ENCODE measurements at regions not wholly inside any gene's neighbourhood (a gene's known extent, or its start where the extent isn't known, plus 50 kb on each side); places are given as distances from the start of the nearest gene placed in this dataset.

DNA sequence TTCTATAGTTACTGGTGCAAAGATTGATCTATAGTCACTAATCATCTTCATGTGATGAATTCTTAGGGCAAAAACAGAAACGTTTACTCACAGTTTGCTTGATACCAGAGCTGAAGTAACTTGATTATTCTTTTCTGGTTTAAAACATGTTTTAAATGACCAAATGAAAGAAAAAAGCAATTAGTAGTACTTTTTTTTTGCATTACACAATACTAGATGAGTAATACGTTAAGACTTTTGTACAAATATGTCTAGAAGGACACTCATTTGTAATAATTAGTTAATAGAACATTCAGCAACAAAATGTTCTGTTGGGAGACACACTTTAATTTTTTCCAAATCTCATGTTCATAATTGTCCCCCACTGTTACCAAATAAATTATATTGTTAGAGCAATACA lies 523.2 kb downstream of the SOX2 start:
- no peak for DNase-seq

DNA sequence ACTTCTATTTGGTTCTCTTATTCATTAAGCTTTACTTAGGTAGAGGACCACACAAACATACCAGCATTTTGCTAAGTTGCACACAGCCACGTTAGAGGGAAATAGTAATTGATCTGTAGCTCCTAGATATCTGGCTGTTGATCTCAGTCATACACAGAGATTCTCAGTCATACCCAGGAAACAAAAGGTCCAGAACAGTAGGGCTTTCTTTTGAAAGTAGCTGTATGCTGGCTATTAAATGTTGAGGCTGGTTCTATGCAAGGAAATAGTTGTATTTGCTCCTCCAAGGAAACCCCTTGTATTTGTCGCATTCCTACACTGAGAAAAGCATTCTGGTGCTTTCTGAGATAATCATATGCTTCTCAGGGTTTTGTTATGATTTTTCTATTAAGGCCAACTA lies 523.8 kb downstream of the SOX2 start:
- no peak for DNase-seq

DNA sequence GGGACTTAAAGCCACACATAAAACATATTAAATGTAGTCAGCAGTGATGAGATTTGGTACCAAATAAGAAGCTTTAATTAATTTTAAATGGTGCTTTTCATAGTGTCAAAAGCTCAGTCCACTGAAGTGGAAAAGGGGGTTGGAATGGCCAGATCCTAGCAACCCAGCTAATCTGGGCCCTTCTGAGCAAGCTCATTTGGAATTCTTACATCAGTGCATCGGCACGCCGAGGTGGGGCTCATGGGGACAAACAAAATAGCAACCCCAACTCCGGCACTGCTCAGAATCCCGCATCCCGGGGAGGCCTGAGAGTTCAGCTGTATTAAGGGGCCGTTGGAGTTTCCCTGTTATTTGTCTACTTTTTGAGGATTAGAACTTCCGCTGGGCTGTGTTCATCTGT lies 526.4 kb downstream of the SOX2 start:
- DNase-seq = no peak

DNA sequence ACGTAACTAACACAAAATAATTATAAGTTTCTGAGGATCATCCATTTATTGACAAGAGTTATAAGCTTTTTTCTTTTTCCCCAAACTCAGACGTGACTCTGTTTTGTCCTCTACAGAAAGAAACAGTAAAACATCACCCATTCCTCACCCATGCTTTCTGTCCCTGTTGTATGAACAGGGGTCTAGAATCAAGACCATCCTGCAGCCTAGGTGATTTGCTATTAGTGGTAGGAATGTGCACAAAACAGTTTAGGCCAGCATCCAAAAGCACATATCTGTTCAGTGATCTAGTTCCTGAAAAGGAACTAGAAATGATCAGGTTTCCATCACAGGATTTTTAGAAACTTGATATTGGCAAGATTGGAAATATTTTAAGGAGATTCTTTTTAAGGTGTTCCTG lies 527.6 kb downstream of the SOX2 start:
- no peak for DNase-seq

DNA sequence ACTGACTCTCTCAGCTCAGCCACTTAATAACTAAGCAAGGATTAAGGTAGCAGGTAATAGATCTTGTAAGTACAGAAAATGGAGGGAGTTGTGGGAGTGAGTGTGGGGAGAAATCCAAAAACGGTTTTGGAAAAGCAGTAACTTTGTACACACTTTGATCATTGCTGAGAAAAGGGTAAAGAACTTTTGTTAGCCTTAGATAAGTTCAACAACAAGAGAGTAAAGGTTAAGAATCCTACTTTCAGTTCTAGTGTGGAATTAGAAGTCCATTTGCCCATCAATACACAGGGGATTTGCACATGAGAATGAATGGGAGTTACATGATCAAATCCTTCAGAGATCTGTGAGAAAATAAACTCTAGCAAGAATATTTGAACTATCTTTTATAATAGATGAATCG lies 528.7 kb downstream of the SOX2 start:
- no peak for DNase-seq

DNA sequence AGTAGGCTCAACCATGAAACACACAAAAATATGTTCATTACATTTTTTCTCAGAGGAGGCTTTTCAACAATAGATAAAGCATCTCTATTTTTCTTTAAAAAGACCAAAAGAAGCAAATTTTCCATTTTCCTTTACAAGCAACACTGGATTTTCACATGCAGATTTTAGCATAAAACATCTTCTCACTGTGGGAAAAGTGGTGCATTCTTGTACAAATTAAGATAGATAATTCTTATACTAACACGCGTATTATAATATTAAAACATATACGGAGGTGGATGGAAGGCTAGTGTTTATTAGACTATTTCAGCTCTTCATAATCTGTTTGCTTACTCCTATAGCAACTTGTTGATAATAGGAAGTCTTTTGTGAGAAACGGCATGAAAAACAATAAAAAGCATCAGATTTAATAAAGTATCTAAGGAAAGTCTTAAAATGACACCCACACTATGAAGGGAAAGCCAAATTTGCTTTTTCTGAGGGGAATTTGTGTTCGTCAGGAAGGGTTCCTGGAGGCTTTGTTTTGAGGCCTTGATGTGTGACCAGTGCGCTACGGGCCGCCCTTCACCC lies 529.6 kb downstream of the SOX2 start:
- DNase-seq = no peak

DNA sequence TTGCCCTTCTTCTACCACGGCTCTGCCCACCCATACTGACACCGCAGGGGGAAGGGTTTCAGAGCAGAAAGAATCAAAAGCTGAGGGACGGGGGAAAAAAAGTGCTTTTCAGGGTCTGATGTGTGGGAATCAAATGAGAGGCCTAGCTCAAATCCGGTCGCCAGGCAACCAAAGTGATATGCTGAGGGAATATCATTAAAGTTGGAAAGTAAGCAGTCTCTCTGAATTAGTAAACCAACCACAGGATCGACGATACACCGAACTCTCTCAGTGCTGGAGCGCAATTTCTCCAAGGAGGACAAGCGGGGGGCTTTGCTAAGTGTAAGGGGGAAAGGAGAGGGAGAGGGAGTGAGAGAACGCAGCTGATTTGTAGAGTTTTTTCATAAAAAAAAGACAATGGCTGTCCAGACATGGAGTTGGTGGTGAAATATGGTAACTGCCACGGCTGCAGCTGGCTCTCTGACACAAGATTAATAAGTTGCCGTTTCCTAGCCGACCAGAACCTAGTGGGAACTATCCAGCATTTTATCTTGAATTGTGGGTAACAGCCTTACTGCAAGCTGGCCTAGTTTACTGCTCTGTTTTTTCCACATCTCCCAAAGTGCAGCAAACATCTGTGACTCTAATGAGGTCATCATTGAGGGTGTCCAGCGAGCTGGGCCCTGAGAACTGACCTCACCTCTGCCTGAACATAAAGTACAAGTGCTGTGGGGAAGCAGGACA lies 530.2 kb downstream of the SOX2 start:
- DNase-seq = no peak

DNA sequence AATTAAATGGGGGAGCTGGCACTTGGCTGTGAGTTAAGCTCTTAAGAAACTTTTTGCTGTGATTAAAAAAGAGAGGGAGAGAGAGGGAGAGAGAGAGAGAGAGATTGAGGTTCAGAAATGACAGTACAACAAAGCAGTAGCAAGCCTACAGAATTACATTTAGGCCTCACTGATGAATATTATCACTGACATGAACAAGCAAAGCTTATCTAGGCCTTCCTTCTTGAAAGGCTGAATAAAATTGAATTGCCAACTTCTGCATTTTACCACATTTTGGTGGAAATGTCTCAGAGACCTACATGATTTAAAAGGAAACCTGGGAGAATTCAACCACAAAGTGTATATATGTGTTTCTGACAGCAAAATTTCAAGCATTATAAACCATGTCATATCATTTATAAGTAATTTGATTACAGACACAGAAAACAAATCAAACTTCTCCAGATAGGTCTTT lies 530.8 kb downstream of the SOX2 start:
- no peak for DNase-seq

DNA sequence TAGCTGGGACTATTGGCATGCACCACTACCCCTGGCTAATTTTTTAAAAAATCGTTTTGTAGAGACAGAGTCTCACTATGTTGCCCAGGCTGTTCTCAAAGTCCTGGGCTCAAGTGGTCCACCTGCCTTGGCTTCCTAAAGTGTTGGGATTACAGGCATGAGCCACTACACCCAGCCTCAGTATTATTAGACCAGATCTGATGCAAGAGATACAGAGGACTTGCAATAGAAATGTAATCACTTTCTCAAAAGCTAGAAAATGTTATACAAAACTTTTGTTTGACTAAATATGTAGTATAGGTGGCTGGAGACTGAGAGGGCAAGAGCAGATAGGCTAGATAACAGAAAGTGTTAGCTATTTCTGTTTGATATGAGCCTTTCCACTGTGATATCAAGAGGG lies 531.9 kb downstream of the SOX2 start:
- DNase-seq = no peak

DNA sequence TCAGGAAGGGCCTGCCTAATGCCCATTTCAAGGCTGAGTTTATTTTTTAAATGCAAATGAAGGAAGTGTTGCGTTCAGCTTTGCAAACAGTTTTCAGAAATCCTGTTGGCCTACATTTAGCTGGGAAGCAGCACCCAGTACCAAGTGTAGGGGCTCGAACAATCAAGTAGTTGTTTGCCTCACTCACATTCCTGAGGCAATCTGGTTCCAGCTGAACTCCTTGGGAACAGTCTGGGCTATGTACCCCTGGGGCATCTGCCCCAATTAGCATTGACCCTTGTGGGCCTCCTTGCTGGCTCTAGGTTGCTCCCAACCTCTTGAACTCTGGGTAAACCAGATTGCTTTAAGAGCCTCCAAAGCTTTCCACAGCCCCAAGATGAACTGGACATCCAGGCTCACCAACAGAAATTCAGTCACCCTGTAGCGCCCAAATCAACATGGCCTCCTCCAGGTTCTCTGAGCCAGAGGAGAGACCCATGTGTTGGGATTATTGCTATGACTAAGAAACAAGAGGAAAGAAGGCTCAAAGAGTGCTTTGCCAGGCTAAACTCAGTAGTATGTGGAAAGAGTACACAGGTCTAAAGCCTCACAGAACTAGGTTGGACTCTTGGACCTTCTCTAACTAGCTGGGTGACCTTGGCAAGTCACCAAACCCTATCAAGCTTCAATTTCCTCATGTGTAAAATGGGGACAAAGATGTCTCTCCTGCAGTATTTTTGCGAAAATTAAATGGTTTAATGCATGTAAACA lies 532.7 kb downstream of the SOX2 start:
- DNase-seq = no peak

DNA sequence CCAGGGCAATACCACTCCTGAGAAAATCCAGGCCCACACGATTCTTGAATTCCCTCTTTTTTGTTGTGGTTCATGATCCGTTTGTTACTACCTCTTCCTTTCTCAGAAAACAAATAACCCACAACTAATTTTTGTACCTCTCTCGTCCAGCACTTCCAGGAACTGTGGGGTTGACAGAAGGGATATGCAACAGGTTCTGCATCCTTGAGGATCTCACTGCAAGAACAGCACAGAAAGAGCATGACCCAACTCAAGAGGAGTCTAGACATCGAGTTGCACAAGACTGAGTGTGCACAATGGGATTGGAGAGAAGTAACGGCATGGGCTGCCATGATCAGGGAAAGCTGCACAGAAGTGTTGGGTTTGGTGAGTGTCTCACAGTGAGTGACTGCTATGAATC lies 533.3 kb downstream of the SOX2 start:
- no peak for DNase-seq

DNA sequence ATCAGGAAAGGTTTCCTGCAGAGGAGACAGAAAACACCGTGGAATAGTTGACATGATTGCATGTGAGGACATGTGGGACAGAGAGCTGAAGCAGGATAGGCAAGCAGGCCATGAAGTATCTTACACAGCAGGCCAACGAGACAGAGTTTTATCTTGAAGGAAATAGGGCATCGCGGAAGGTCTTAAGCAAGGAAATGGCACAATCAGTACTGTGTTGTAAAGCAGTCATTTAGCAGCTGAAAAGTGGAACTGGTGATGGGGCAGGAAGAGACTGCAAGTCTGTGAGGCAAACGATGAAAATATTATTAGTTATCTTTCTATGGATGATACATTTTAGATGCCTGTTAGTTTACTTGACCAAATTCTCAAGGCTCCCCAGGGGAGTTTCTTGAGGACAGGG lies 535.1 kb downstream of the SOX2 start:
- DNase-seq = no peak

DNA sequence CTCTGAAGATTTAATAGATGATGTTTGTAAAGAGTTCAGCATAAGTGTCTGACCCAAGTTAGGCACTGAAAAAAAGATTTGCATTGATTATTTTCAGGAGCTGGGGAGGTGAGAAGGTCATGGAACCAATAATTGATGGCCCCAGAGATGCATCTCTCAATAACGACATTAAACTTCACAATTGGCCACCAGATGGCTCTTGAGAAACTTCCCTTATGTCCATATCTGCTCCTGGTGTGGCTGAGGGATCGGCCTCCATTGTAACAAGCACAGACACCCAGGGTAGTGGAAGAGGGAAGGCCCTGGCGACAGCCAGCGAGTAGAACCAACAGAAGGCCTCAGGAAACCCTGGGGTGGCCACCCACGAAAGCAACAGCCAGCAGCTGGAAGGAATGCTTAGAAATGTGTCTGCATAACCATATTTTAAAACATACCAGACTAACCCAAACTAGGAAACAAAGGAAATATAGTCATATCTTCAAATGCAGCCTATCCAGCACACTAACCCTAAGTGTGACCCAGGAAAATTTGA lies 536.7 kb downstream of the SOX2 start:
- no peak for DNase-seq

DNA sequence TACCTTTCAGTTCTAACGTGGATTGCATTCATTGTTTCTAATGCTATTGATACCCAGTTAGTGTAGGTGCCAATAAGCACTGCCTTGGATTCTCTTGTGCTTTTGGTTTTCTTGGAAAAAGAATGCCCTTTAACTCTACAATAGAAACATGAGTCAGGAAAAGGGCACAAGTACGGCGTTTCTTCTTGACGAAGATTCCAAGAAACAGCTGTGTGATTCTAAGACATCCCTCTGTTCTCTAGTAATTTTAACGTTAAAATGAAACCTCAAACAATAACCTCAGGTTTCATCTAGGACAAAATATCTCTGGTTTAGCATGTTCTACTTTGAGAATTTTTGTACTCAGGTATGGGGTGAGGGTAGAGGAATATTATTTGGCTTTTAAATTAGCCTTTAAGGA lies 540.5 kb upstream of the ATP11B start:
- no peak for DNase-seq

DNA sequence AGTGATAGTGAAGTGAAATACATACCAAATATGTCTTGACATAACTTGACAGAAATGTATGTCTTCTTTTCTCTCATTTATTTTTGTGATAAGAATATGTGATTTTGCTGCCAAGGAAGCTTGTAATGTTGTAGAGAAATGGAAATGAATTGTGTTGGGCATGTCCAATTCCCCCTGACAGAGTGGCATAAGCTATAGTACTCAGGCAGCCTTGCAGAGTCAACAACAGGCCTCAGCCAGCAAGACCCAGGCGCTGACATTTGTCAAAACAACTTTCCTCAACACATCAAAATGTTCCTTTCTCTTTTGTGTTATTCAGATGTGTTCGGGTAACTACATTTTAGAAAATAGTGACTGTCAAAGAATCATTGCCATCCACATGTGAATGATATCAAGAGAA lies 538.1 kb upstream of the ATP11B start:
- DNase-seq = no peak

DNA sequence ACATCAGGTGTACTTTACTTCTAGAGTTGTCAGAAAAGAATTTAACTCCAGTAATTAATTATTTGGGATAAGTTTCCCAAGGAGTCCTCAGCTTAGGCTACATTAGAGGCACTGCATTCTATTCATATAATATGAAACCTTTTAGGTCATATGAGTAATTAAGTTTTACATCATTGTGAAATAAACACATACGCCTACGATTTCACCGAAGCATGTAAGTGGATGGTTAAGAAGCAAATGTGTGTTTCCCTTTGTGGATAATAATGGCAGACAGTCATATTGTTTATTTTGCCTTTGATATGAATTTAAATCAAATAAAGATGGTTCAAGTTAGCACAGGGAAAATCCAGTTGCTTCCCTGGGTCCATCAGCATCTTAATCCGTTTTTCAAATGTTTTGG lies 535.9 kb upstream of the ATP11B start:
- DNase-seq = no peak

DNA sequence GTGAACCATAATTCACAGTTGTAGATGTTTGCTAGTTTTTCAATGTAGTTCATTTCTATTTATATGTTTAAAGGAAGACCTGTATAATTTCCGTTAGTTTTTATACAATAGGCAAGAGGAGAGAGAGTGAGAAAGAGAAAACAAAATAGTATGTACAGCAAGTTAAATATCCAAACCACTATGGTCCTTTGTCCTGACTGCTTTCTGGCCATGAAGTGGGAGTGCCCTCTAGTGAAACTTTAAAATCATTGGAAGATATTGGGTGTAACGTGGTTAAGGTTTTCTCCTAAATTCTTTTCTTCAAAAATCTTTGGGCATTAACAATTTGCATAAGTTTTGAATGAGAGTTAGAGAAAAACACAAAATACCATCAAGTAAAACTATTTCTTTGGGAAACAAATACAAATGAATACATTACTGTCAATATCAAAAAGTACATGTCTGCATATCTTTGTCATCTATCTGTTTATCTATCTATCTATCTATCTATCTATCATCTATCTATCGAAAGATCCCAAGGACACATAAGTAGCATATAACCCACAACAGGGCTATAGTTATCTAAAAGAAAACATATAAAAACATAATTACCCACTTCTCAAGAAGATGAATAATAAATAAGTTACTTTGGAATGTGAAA lies 534.6 kb upstream of the ATP11B start:
- no peak for DNase-seq

DNA sequence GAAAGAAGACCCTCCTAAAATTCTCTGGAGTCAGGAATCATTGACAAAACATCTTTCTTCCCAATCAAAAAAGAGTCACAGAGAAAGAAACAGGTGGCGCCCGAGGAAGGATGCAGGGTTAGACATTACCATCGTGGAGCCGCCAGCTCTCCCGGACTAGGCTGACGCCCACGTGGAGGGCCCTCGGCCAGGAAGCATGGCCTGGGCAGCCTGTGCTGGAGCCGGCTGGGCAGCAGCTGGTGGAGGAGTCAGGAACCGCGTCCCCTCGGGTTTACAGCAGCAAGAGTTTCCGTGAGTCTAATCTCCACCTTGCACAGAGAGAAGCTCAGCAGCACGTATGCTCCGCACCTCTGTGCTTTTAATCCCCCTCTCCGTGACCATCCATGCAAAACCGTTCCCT lies 533.7 kb upstream of the ATP11B start:
- DNase-seq = no peak

DNA sequence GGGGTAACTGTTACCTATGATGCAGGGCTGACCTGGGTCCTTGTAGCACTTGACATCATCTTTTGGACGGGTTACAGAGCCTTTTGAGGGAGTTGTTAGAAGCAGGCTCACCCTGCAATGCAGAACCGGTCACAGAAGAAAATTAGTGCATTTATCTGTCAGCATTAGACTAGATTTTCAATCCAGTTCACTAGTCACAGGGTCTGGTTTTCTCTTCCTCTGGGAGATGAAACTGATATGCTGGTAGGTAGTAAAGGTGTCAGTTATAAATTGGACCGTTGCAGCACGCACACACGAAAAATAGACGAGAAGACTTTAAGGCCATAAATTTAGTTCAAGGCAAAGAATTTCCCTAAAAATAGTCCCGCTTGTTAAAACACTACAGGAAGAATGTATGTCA lies 532.3 kb upstream of the ATP11B start:
- no peak for DNase-seq

DNA sequence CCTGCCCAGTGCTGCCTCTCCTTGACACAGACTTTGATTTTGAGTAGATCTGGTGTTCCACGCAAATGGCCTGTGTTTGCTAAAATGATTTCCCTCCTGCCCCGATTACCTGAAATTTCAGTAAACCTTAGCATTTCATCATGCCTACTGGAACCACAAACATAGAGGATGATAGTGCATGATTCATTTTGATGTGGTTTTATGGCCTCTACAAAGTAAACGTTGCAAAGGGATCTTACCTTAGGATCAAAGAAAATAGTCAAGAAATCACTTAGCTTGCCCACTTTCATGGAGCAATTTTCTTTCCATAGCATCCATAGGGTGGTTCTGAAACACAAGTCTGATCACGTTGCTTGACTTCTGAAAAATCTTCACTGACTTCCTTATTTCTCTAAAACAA lies 524.6 kb upstream of the ATP11B start:
- no peak for DNase-seq

DNA sequence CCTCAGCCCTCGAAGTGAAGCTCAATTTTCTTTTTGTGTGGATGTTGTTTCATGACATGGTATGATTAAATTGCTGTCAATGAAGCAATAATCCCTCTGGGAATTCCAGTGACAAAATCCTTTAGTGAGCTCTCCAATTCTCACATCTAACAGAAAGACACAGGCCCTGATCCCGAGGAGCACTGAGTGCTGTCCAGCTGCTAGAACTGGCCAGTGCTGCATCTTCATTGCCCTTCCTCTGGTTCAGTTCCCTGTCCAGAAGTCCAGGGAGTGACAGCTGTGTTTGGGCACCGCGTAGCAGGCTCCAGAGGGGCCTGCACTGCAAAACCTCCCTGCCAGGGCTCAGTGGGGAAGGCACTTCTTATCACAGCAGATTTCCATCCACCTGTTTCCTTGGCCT lies 516.8 kb upstream of the ATP11B start:
- DNase-seq = no peak

DNA sequence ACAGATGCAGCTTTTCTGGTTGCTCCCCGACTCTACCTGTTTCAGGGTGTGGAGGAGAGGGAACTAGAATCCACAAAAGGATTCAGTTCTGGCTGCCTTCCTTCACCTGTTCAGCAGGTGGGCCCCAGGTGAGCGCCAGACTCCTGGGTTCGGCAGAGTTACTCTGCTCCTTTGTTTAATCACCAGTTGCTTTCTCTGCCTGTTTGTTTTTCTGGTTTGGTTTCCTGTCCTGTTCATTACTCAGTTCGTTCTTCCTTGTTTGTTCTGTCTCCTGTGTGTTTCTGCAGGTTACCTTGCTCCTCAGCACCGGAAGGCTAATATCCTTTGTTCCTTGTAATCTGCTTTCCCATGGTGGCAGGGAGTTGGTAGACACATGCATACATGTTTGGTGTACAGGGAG lies 508.5 kb upstream of the ATP11B start:
- no peak for DNase-seq

DNA sequence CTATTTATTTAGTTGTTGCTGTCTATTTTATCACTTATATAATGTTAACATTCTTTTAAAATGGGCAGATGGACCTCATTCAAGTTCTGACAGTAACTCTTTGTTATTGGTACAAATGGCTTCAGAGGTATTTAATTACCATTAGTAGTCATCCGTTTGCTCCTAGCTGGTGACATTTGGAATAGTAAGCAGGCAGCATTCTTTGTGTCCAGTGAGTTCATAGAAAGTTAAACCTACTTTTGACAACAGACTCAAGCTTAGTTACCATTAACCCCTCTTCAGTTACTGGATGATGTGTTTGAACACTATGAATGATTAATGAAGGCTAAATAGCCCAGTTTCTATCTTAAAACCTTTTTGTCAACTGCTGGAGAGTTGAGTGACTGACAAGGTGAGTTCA lies 500.7 kb upstream of the ATP11B start:
- DNase-seq = no peak

DNA sequence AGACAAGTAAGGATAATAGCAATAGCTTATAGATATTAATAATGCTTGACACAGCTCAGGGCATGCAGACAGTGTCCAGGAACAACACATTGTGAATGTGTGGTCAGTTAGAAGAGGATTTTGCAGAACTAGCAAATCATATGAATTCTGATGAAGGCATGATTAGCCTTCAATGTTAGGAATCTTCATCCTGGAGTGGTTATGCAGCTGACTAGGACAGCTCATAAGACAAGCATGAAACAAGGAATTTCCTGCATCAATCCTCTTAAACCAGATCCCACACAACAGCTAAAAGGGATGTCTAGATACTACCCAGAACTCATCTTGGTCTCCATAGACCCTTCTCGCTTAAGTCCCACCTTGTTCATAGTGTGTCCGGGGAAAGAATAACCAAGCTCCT lies 499.0 kb upstream of the ATP11B start:
- DNase-seq = no peak

All from effector CD4-positive, alpha-beta T cell (primary cell).